HCT116 (cell line): ENCODE measurements at regions not wholly inside any gene's neighbourhood (a gene's known extent, or its start where the extent isn't known, plus 50 kb on each side); places are given as distances from the start of the nearest gene placed in this dataset.

Experiments
- CBX3 ChIP-seq: IDR thresholded peaks from 2 replicates; pipeline ENCODE4 v1.6.1; 2012; ENCODE audit warnings: low read depth
- CTCF ChIP-seq, 3 experiments: fragments of 200-600 bp in 1 of 3; sonication (generic) in 1 of 3; IDR thresholded peaks in 2 of 3; conservative IDR thresholded peaks in 1 of 3; 2 replicates each; pipeline ENCODE4 v1.5.1; 2012 to 2017; ENCODE audit warnings: low read depth in 2 of 3, low read length in 2 of 3, antibody characterized with exemption in 1 of 3, borderline replicate concordance in 1 of 3, control low read depth in 1 of 3, mild to moderate bottlenecking in 1 of 3, mixed read lengths in 1 of 3, mixed run types in 1 of 3, moderate library complexity in 1 of 3; ENCODE audit not compliant: insufficient read depth in 1 of 3
- EGR1 ChIP-seq: IDR thresholded peaks from 2 replicates; pipeline ENCODE4 v1.6.1; 2012; ENCODE audit warnings: low read depth
- EZH2 ChIP-seq: fragments of 200-600 bp; sonication (generic); IDR thresholded peaks from 2 replicates; pipeline ENCODE4 v1.6.1; 2017; ENCODE audit warnings: antibody characterized with exemption, mixed run types
- EZH2phosphoT487 ChIP-seq: fragments of 200-600 bp; IDR thresholded peaks from 2 replicates; pipeline ENCODE4 v1.6.1; 2018; ENCODE audit warnings: antibody characterized with exemption, borderline replicate concordance
- MAX ChIP-seq: IDR thresholded peaks from 2 replicates; pipeline ENCODE4 v1.6.1; 2012
- POLR2A ChIP-seq: IDR thresholded peaks from 2 replicates; pipeline ENCODE4 v1.7.0; 2011; ENCODE audit warnings: borderline replicate concordance; ENCODE audit not compliant: insufficient read depth, insufficient read length; ENCODE audit errors: extremely low read depth
- POLR2AphosphoS5 ChIP-seq: IDR thresholded peaks from 2 replicates; pipeline ENCODE4 v1.6.1; 2011; ENCODE audit warnings: mild to moderate bottlenecking, low read depth, low read length, moderate library complexity
- RAD21 ChIP-seq: IDR thresholded peaks from 2 replicates; pipeline ENCODE4 v1.6.1; 2012; ENCODE audit warnings: low read depth, mild to moderate bottlenecking
- SIN3A ChIP-seq: IDR thresholded peaks from 2 replicates; pipeline ENCODE4 v1.6.1; 2012; ENCODE audit warnings: low read depth
- TCF7L2 ChIP-seq: IDR thresholded peaks from 2 replicates; pipeline ENCODE4 v1.7.0; 2011; ENCODE audit warnings: borderline replicate concordance, inconsistent platforms; ENCODE audit not compliant: insufficient read depth, insufficient read length; ENCODE audit errors: extremely low read depth
- ZBTB33 ChIP-seq: IDR thresholded peaks from 2 replicates; pipeline ENCODE4 v1.6.1; 2011; ENCODE audit warnings: mild to moderate bottlenecking, low read length, moderate library complexity; ENCODE audit not compliant: insufficient replicate concordance; ENCODE audit errors: extremely low read depth

- TF ChIP-seq POLR2A (no peak), CTCF (IDR thresholded peaks at IDR 0.05 in 2 of 3, conservative IDR thresholded peaks at IDR 0.05 in 1 of 3; ENCODE audit: borderline replicate concordance in 1 of 3, insufficient read depth in 1 of 3, low read depth in 2 of 3, low read length in 2 of 3) (no peak), EZH2phosphoT487 (no peak), RAD21 (no peak), POLR2AphosphoS5 (no peak), SIN3A (no peak), EZH2 (no peak), ZBTB33 (no peak), MAX (no peak), TCF7L2 (no peak), CBX3 (no peak), EGR1 (no peak)
Observed at GRCh38 chr10:81728692-81729091, 146.3 kb upstream of the NRG3 start.
